ENCODE measurements at regions not wholly inside any gene's neighbourhood (a gene's known extent, or its start where the extent isn't known, plus 50 kb on each side); places are given as distances from the start of the nearest gene placed in this dataset.

DNA sequence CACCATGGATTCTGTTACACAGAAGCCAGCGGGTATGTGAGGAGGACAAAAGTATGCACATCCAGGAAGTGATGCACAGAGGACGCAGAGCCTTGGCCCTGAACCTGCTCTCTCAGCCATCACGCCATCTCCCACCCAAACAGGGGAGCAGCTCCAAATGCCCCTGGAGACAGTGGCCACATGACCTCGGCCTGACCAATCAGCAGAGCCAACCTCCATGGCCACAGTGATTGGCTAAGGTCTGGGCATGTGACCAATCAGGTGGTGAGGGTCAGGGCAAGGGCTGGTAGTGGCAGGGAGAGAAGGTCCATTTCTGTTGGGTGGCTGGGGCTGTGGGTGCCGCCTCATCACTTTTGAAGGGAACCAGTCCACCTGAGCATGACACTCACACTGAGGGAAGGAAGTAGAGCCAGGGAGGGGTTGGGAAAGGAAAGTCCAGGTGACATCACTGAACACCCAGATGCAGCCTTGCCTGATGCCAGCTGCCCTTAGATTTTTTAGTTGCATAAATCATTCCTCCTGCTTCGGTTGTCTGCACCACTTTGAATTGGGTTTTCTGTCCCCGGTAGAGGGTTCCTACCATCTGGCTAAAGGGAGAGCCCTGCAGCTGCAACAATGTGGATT, 70.3 kb upstream of the IQSEC1 start:
- TF ChIP-seq, protein P1, sequence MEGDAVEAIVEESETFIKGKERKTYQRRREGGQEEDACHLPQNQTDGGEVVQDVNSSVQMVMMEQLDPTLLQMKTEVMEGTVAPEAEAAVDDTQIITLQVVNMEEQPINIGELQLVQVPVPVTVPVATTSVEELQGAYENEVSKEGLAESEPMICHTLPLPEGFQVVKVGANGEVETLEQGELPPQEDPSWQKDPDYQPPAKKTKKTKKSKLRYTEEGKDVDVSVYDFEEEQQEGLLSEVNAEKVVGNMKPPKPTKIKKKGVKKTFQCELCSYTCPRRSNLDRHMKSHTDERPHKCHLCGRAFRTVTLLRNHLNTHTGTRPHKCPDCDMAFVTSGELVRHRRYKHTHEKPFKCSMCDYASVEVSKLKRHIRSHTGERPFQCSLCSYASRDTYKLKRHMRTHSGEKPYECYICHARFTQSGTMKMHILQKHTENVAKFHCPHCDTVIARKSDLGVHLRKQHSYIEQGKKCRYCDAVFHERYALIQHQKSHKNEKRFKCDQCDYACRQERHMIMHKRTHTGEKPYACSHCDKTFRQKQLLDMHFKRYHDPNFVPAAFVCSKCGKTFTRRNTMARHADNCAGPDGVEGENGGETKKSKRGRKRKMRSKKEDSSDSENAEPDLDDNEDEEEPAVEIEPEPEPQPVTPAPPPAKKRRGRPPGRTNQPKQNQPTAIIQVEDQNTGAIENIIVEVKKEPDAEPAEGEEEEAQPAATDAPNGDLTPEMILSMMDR (IDR thresholded peaks at IDR 0.05; ENCODE audit: low read depth, low read length): no peak
- TF ChIP-seq, protein P2, sequence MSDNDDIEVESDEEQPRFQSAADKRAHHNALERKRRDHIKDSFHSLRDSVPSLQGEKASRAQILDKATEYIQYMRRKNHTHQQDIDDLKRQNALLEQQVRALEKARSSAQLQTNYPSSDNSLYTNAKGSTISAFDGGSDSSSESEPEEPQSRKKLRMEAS (IDR thresholded peaks at IDR 0.05; ENCODE audit: low read depth, low read length): no peak
- no peak for TF ChIP-seq MYC (IDR thresholded peaks at IDR 0.05; ENCODE audit: low read depth, low read length)
- no peak for TF ChIP-seq POLR2A (IDR thresholded peaks at IDR 0.05; ENCODE audit: extremely low read depth, insufficient read length)
- H3K4me3 ChIP-seq (ENCODE audit: low read depth, low read length): no peak overlapping the region
- no peak for DNase-seq (ENCODE audit: low read depth)

DNA sequence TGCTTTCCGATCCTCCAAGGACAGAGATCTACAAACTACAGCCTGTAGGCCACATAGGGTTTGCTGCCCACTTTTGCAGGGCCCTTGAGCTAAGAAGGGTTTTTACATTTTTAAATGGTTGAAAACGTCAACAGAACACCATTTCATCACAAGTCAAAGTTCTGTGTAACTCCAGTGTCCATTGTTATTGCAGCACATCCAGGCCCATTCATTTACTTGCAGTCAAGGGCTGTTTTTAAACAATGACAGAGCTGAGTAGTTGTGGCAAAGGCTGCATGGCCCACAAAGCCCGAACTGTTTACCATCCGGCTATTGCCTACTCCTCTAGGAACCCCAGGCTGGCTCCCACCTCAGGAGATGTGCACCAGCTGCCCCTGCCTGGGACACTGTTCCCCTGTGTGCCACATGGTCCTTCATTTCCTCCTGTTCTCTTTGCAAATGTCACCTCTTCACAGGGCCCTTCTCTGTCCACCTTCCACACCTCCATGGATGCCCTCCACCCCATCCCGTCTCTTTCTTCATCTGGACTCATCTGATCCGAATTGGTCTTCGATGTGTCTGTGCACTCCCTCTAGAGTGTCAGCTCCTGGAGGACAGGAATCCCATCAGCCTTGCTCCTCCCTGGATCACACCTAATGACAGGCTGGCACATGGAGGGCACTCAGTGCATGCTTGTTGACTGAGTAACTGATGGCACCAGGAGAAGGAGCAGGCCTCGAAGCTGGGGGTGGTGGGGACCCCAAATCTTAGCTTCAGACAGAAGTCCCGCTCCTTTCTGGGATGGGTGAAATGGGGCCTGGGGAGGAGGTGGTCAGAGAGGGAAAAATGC, 69.5 kb upstream of the IQSEC1 start:
- DNase-seq (ENCODE audit: low read depth): no peak
- TF ChIP-seq MYC (IDR thresholded peaks at IDR 0.05; ENCODE audit: low read depth, low read length) (no peak), POLR2A (IDR thresholded peaks at IDR 0.05; ENCODE audit: extremely low read depth, insufficient read length) (no peak)
- TF ChIP-seq, protein P1 (IDR thresholded peaks at IDR 0.05; ENCODE audit: low read depth, low read length): no peak
- TF ChIP-seq, protein P2 (IDR thresholded peaks at IDR 0.05; ENCODE audit: low read depth, low read length): no peak
- no peak overlapping the region for H3K4me3 ChIP-seq (ENCODE audit: low read depth, low read length)

DNA sequence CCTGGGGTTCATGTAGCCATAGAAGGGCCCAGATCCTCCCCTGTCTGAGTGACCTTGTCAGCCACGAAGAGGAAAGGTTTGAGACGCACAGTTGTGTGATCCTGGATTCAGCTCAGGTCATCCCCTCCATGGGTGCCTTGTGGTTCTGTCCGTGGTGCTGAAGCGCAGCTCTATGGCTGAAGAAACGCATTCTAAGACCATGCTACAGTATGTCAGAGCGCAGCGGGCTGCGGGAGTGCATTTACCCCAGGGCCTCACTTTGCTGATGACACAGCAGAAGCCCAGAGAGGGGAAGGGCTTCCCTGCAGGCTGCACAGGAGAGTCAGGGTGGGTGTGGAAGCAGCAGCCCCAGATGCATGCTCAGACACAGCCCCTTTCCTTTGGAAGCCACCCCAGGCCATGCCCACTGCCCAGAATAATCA, 68.8 kb upstream of the IQSEC1 start:
- TF ChIP-seq, protein P2 (IDR thresholded peaks at IDR 0.05; ENCODE audit: low read depth, low read length): peak; percentile 69
- TF ChIP-seq POLR2A (IDR thresholded peaks at IDR 0.05; ENCODE audit: extremely low read depth, insufficient read length): no peak
- H3K4me3 ChIP-seq (ENCODE audit: low read depth, low read length): no peak overlapping the region
- peak; percentile 64 for DNase-seq (ENCODE audit: low read depth)

DNA sequence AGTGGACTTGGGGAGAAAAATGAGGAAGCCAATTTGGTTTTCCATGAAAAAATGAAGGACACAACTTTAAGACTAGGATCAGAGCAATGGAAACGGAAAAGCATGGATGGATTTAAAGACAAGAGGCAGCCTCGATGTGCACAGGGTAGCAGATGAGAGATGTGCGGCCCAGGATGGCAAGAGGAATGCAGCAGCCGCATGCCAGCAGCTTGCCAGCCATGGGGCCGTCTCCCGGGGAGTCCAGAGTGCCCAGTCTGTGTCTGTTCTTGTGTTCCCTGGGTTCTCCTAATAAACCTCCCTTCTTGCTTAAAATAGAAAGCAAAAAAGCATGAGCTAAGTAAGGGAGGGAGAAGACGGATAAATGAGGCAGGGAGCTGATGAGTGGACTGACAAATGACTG, 68.0 kb upstream of the IQSEC1 start:
- DNase-seq (ENCODE audit: low read depth): no peak
- no peak for TF ChIP-seq MYC (IDR thresholded peaks at IDR 0.05; ENCODE audit: low read depth, low read length)
- TF ChIP-seq, protein P1 (IDR thresholded peaks at IDR 0.05; ENCODE audit: low read depth, low read length): no peak
- no peak for TF ChIP-seq POLR2A (IDR thresholded peaks at IDR 0.05; ENCODE audit: extremely low read depth, insufficient read length)
- TF ChIP-seq, protein P2 (IDR thresholded peaks at IDR 0.05; ENCODE audit: low read depth, low read length): no peak
- H3K4me3 ChIP-seq (ENCODE audit: low read depth, low read length): no peak overlapping the region

DNA sequence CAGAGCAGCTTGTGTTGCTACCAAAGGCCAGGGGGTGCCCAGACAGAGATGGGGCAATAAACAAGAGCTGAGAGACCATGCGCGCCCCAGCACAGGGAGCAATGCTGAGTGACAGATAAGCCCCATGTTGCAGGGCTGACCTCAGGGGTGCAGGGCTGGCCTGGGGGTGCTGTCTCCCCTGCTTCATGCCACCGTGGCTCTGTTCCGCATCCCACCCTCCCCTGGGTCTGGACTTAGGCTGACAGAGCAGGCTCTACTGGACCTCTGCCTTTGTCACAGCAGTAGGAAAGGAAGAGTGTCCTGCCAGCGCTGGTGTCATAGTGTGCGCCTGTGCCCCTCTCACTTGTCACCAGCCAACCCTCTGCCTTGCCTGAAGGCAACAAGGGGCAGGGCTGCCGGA, 67.4 kb upstream of the IQSEC1 start:
- no peak overlapping the region for H3K4me3 ChIP-seq (ENCODE audit: low read depth, low read length)
- no peak for DNase-seq (ENCODE audit: low read depth)
- TF ChIP-seq, protein P1 (IDR thresholded peaks at IDR 0.05; ENCODE audit: low read depth, low read length): no peak
- TF ChIP-seq MYC (IDR thresholded peaks at IDR 0.05; ENCODE audit: low read depth, low read length) (no peak), POLR2A (IDR thresholded peaks at IDR 0.05; ENCODE audit: extremely low read depth, insufficient read length) (no peak)
- TF ChIP-seq, protein P2 (IDR thresholded peaks at IDR 0.05; ENCODE audit: low read depth, low read length): no peak

All from NB4 (cell line).